ENCODE measurements at regions not wholly inside any gene's neighbourhood (a gene's known extent, or its start where the extent isn't known, plus 50 kb on each side); places are given as distances from the start of the nearest gene placed in this dataset.

DNA sequence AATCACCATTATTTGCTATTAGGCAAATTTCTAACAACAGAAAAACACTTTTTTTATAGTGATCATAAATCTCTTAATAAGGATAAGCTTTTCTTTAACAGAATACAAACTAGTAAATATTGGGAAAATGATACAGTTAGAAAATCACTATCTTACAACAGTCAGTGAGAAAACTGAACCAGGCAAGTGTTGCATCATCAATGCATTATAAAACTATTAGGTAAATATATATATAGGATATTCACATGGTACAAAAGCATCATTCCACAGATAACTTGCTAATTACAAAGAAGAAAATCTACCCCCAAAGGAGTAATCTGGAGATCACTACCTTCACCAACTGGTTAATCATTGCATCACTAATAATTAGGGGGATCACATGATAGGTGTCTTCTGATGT, 652.1 kb downstream of the HACE1 start:
- intact Hi-C loops (cut with DNase I): no loop called here
- H3K36me3 ChIP-seq (replicated peaks in 1 of 2): no peaks in the 10 kb centered on the region
- DNase-seq: no peak
- no peak overlapping the region for H3K4me3 ChIP-seq
- no peaks in the 10 kb centered on the region for H3K4me1 ChIP-seq (replicated peaks in 1 of 2)
- no peaks in the 10 kb centered on the region for H3K27me3 ChIP-seq
- TF ChIP-seq, protein P1, sequence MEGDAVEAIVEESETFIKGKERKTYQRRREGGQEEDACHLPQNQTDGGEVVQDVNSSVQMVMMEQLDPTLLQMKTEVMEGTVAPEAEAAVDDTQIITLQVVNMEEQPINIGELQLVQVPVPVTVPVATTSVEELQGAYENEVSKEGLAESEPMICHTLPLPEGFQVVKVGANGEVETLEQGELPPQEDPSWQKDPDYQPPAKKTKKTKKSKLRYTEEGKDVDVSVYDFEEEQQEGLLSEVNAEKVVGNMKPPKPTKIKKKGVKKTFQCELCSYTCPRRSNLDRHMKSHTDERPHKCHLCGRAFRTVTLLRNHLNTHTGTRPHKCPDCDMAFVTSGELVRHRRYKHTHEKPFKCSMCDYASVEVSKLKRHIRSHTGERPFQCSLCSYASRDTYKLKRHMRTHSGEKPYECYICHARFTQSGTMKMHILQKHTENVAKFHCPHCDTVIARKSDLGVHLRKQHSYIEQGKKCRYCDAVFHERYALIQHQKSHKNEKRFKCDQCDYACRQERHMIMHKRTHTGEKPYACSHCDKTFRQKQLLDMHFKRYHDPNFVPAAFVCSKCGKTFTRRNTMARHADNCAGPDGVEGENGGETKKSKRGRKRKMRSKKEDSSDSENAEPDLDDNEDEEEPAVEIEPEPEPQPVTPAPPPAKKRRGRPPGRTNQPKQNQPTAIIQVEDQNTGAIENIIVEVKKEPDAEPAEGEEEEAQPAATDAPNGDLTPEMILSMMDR (IDR thresholded peaks at IDR 0.05): no peak
- TF ChIP-seq POLR2A (IDR thresholded peaks at IDR 0.05): no peak
- no peak overlapping the region for H3K27ac ChIP-seq
- H3K9me3 ChIP-seq (replicated peaks in 1 of 3): no peaks in the 10 kb centered on the region

DNA sequence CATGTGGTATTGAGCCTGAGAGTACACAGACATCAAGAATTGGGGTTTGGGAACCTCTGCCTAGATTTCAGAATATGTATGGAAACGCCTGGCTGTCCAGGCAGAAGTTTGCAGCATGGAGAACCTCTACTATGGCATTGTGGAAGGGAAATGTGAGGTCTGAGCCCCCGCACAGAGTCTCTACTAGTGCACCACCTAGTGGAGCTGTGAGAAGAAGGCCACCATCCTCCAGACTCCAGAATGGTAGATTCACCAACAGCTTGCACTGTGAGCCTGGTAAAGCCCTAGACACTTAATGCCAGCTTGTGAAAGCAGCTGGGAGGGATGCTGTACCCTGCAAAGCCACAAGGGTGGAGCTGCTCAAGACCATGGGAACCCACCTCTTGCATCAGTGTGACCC, 658.2 kb downstream of the HACE1 start:
- intact Hi-C loops (cut with DNase I): no loop called here
- 66 to 80% (median 71%) methylated on average over 2 of the region's 2 CpGs for WGBS, 4 donors

DNA sequence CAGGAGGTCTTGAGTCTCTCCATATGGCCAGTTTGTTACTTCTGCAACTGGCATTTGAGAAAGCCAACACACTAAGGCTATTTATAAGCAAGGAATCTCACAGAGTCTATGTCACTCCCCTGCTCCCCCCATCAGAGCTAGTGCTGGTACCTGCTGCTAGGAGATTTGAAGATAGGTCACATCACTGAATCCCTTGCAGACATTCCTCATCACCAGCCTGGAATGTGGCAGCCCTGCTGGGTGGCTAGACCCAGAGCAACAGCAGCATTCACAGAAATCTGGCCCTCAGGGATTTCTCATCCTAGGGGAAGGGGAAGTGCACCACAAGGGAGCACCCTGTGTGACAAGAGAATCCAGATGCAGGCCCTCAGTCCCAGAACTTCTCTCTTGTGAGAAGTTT, 672.1 kb downstream of the HACE1 start:
- H3K4me3 ChIP-seq: no peak overlapping the region
- H3K36me3 ChIP-seq (replicated peaks in 1 of 2): no peaks in the 10 kb centered on the region
- intact Hi-C loops (cut with DNase I): no loop called here
- no peaks in the 10 kb centered on the region for H3K27me3 ChIP-seq
- H3K4me1 ChIP-seq (replicated peaks in 1 of 2): no peaks in the 10 kb centered on the region
- no peaks in the 10 kb centered on the region for H3K9me3 ChIP-seq (replicated peaks in 1 of 3)
- no peak overlapping the region for H3K27ac ChIP-seq
- DNase-seq: no peak
- TF ChIP-seq, protein P1 (IDR thresholded peaks at IDR 0.05): no peak
- no peak for TF ChIP-seq POLR2A (IDR thresholded peaks at IDR 0.05)

More for the DNA sequence above, 658.2 kb downstream of the HACE1 start:
- no peak overlapping the region for H3K4me3 ChIP-seq
- H3K27me3 ChIP-seq: no peaks in the 10 kb centered on the region
- no peaks in the 10 kb centered on the region for H3K9me3 ChIP-seq (replicated peaks in 1 of 3)
- no peak for DNase-seq
- no peaks in the 10 kb centered on the region for H3K4me1 ChIP-seq (replicated peaks in 1 of 2)
- no peaks in the 10 kb centered on the region for H3K36me3 ChIP-seq (replicated peaks in 1 of 2)
- TF ChIP-seq, protein P1 (IDR thresholded peaks at IDR 0.05): no peak
- TF ChIP-seq POLR2A (IDR thresholded peaks at IDR 0.05): no peak
- H3K27ac ChIP-seq: no peak overlapping the region

DNA sequence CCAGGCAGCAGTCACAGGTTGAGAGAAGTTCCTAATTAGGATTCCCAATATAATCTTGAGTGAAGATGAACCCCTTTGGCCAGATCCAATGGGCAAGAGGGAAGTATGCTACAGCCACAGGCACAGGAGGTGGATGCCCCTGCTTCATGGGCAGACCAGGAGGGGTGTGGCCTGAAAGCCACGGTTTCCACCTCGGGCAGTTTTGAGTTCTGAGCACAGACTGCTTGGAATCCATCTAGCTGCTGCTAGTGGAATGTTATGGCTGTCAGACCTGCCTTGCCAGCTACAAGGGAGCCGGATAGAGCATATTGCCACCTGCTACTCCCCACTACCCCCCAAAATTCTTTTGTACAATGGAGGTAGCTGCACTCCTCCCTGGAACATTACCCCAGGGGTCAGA, 672.9 kb downstream of the HACE1 start:
- WGBS, 4 donors: 49 to 76% (median 65%) methylated on average over 1 to 3 of the region's 3 CpGs
- DNase-seq: no peak
- H3K36me3 ChIP-seq (replicated peaks in 1 of 2): no peaks in the 10 kb centered on the region
- no peak overlapping the region for H3K27ac ChIP-seq
- H3K27me3 ChIP-seq: no peaks in the 10 kb centered on the region
- H3K4me1 ChIP-seq (replicated peaks in 1 of 2): no peaks in the 10 kb centered on the region
- no peak overlapping the region for H3K4me3 ChIP-seq
- intact Hi-C loops (cut with DNase I): no loop called here
- H3K9me3 ChIP-seq (replicated peaks in 1 of 3): no peaks in the 10 kb centered on the region
- TF ChIP-seq, protein P1 (IDR thresholded peaks at IDR 0.05): no peak
- TF ChIP-seq POLR2A (IDR thresholded peaks at IDR 0.05): no peak
